Common myeloid progenitor, CD34-positive (primary cell): ENCODE measurements at regions not wholly inside any gene's neighbourhood (a gene's known extent, or its start where the extent isn't known, plus 50 kb on each side); places are given as distances from the start of the nearest gene placed in this dataset.

ENCODE experiments used
- CTCF ChIA-PET: fragments of 350-600 bp; sonication (Branson Sonifier 250); formaldehyde crosslinking; loops from one replicate; lab custom pipeline; 2021; ENCODE audit warnings: antibody characterized with exemption; lab: Charles Lee
- POLR2A ChIA-PET: fragments of 350-600 bp; sonication (Branson Sonifier 250); formaldehyde crosslinking; loops from one replicate; lab custom pipeline; 2021; ENCODE audit warnings: antibody characterized with exemption; lab: Charles Lee
- DNase-seq, 3 donors: peaks; one replicate each; pipeline versions ENCODE4 v3.0.0 to v3.0.0-alpha.2; 2013
- H3K27ac ChIP-seq, 2 experiments: 1 replicate in 1 of 2; 2 replicates in 1 of 2; pipeline ENCODE4 v1.7.0; 2013; ENCODE audit warnings: inconsistent platforms in 2 of 2, low read length in 2 of 2, mild to moderate bottlenecking in 2 of 2, low read depth in 1 of 2, moderate library complexity in 1 of 2; ENCODE audit not compliant: severe bottlenecking in 2 of 2, insufficient read depth in 1 of 2, poor library complexity in 1 of 2
- H3K27me3 ChIP-seq, 5 experiments: replicated peaks in 2 of 5; 1 replicate in 3 of 5; 2 replicates in 2 of 5; pipeline versions ENCODE4 v1.6.1 to v1.7.0; 2013; ENCODE audit warnings: low read length in 4 of 5, mild to moderate bottlenecking in 2 of 5, moderate library complexity in 2 of 5, inconsistent platforms in 1 of 5; ENCODE audit not compliant: insufficient read depth in 5 of 5, control insufficient read depth in 4 of 5
- H3K36me3 ChIP-seq, 4 experiments: 1 replicate in 2 of 4; 2 replicates in 2 of 4; pipeline versions ENCODE4 v1.6.1 to v1.7.0; 2013; ENCODE audit warnings: low read length in 3 of 4, control low read depth in 1 of 4, mild to moderate bottlenecking in 1 of 4; ENCODE audit not compliant: control insufficient read depth in 4 of 4, insufficient read depth in 4 of 4
- H3K4me1 ChIP-seq, 4 experiments: 1 replicate in 3 of 4; 2 replicates in 1 of 4; pipeline versions ENCODE4 v1.6.1 to v1.7.1; 2013; ENCODE audit warnings: low read length in 3 of 4, mild to moderate bottlenecking in 3 of 4, control low read depth in 1 of 4, inconsistent platforms in 1 of 4, moderate library complexity in 1 of 4; ENCODE audit not compliant: control insufficient read depth in 4 of 4, insufficient read depth in 4 of 4; ENCODE audit errors: control extremely low read depth in 1 of 4
- H3K4me3 ChIP-seq, 7 experiments: 1 replicate in 4 of 7; 2 replicates in 3 of 7; pipeline versions ENCODE4 v1.5.1 to v1.7.0; 2013; ENCODE audit warnings: mild to moderate bottlenecking in 7 of 7, low read length in 6 of 7, moderate library complexity in 6 of 7, inconsistent platforms in 2 of 7, low read depth in 2 of 7, control low read depth in 1 of 7; ENCODE audit not compliant: insufficient read depth in 4 of 7, control insufficient read depth in 1 of 7; ENCODE audit errors: extremely low read depth in 1 of 7
- H3K9me3 ChIP-seq, 5 experiments: 1 replicate in 4 of 5; 2 replicates in 1 of 5; pipeline versions ENCODE4 v1.6.1 to v1.7.1; 2013; ENCODE audit warnings: low read length in 4 of 5, mild to moderate bottlenecking in 2 of 5, inconsistent platforms in 1 of 5, low read depth in 1 of 5, moderate library complexity in 1 of 5; ENCODE audit not compliant: control insufficient read depth in 4 of 5, insufficient read depth in 2 of 5; ENCODE audit errors: control extremely low read depth in 1 of 5
- WGBS: methylation state at CpG from one replicate; pipeline ENCODE4 v1.1.5; 2013; ENCODE audit not compliant: insufficient coverage; 5-methylcytosine and 5-hydroxymethylcytosine counted together

GRCh38 chr2:134155134-134155533, 98.7 kb upstream of the MGAT5 start:
- DNase-seq, result no peak
- Histone ChIP-seq H3K9me3 (no peaks in the 10 kb centered on the region), H3K4me1 (peaks cover 0 to 7% (median under 1%) of the 10 kb centered on the region in 4 experiments), H3K36me3 (peaks cover 0 to 4% (median 2%) of the 10 kb centered on the region in 4 experiments), H3K27me3 (no peaks in the 10 kb centered on the region), H3K4me3 (no peak overlapping the region), H3K27ac (no peak overlapping the region)
- CTCF ChIA-PET, result interaction anchor here (1.0 kb wide), 1 partner anchor 37 kb away, joined by 3 read pairs; no protein-coding TSS in a partner anchor
- WGBS, result 95% methylated on average over 3 of the region's 4 CpGs
- POLR2A ChIA-PET, result no interaction called here

- no peak for DNase-seq
- no peaks in the 10 kb centered on the region for H3K9me3 ChIP-seq
- 96% methylated on average over 13 of the region's 13 CpGs for WGBS
- H3K36me3 ChIP-seq, result peaks cover 0 to 4% (median 1%) of the 10 kb centered on the region in 4 experiments
- H3K27me3 ChIP-seq, result no peaks in the 10 kb centered on the region
- H3K4me3 ChIP-seq, result no peak overlapping the region
- ChIA-PET POLR2A (no interaction called here), CTCF (no interaction called here)
- peaks cover 6 to 28% (median 14%) of the 10 kb centered on the region in 4 experiments for H3K4me1 ChIP-seq
- no peak overlapping the region for H3K27ac ChIP-seq
Measured at GRCh38 chr2:134158295-134158694, 95.6 kb upstream of the MGAT5 start.

- CTCF ChIA-PET, result interaction anchor here (1.0 to 1.6 kb wide), 2 partner anchors 46 to 95 kb away, joined by 3 to 4 read pairs; no protein-coding TSS in a partner anchor
- H3K27ac ChIP-seq, result no peak overlapping the region
- H3K27me3 ChIP-seq, result no peaks in the 10 kb centered on the region
- POLR2A ChIA-PET, result no interaction called here
- H3K4me3 ChIP-seq, result peak overlapping the region in 2 of 7 experiments; percentile 23 to 39
- WGBS, result 19% methylated on average over 4 of the region's 4 CpGs
- H3K36me3 ChIP-seq, result peaks cover 0 to 4% (median under 1%) of the 10 kb centered on the region in 4 experiments
- no peaks in the 10 kb centered on the region for H3K9me3 ChIP-seq
- peaks cover 6 to 28% (median 14%) of the 10 kb centered on the region in 4 experiments for H3K4me1 ChIP-seq
- peak; percentile 12 to 40 (median 28) for DNase-seq
Measured at GRCh38 chr2:134161170-134161547, 92.7 kb upstream of the MGAT5 start.

- Histone ChIP-seq H3K4me1 (peaks cover 6 to 28% (median 14%) of the 10 kb centered on the region in 4 experiments), H3K4me3 (no peak overlapping the region), H3K9me3 (no peaks in the 10 kb centered on the region), H3K27ac (no peak overlapping the region), H3K27me3 (no peaks in the 10 kb centered on the region), H3K36me3 (no peaks in the 10 kb centered on the region)
- 98% methylated on average over 4 of the region's 4 CpGs for WGBS
- ChIA-PET CTCF (no interaction called here), POLR2A (no interaction called here)
- DNase-seq, result no peak
Measured at GRCh38 chr2:134163336-134163735, 90.5 kb upstream of the MGAT5 start.

GRCh38 chr2:134164306-134164705, 89.6 kb upstream of the MGAT5 start:
- Histone ChIP-seq H3K36me3 (no peaks in the 10 kb centered on the region), H3K4me3 (no peak overlapping the region), H3K27me3 (no peaks in the 10 kb centered on the region), H3K9me3 (no peaks in the 10 kb centered on the region), H3K4me1 (peaks cover 6 to 28% (median 14%) of the 10 kb centered on the region in 4 experiments), H3K27ac (no peak overlapping the region)
- CTCF ChIA-PET, result no interaction called here
- POLR2A ChIA-PET, result no interaction called here
- no peak for DNase-seq

GRCh38 chr2:134167015-134167414, 86.9 kb upstream of the MGAT5 start:
- Histone ChIP-seq H3K4me3 (no peak overlapping the region), H3K9me3 (no peaks in the 10 kb centered on the region), H3K27me3 (no peaks in the 10 kb centered on the region), H3K27ac (no peak overlapping the region), H3K36me3 (no peaks in the 10 kb centered on the region), H3K4me1 (peaks cover 0 to 4% (median 0%) of the 10 kb centered on the region in 4 experiments)
- no peak for DNase-seq
- POLR2A ChIA-PET, result no interaction called here
- 100% methylated on average over 1 of the region's 3 CpGs for WGBS
- CTCF ChIA-PET, result interaction anchor here (0.9 to 1.1 kb wide), 3 partner anchors 10 to 39 kb away, joined by 3 to 5 read pairs (median 4); no protein-coding TSS in a partner anchor

GRCh38 chr2:134169788-134170187, 84.1 kb upstream of the MGAT5 start:
- no peak overlapping the region for H3K27ac ChIP-seq
- H3K36me3 ChIP-seq, result no peaks in the 10 kb centered on the region
- H3K4me3 ChIP-seq, result no peak overlapping the region
- ChIA-PET POLR2A (no interaction called here), CTCF (interaction anchor here (0.6 to 1.5 kb wide), 2 partner anchors 33 to 47 kb away, joined by 3 to 4 read pairs; no protein-coding TSS in a partner anchor)
- no peaks in the 10 kb centered on the region for H3K27me3 ChIP-seq
- peak in 1 of 3 donors; percentile 15 for DNase-seq
- WGBS, result 100% methylated on average over 1 of the region's 3 CpGs
- peaks cover 0 to 12% (median 0%) of the 10 kb centered on the region in 4 experiments for H3K4me1 ChIP-seq
- H3K9me3 ChIP-seq, result no peaks in the 10 kb centered on the region
